PC-3 (cell line): ENCODE measurements at regions not wholly inside any gene's neighbourhood (a gene's known extent, or its start where the extent isn't known, plus 50 kb on each side); places are given as distances from the start of the nearest gene placed in this dataset.

ENCODE experiments used
- ATAC-seq: fragments of 200-7000 bp; cut with Tn5 transposase; 2 replicates; pipeline ENCODE4 v1.9.1; 2020; ENCODE audit warnings: mild to moderate bottlenecking, moderate library complexity
- BruUV-seq: library from RNA; stranded (reverse); fragments of 400-500 nt; replicated peaks from 2 replicates; lab custom pipeline; 2021; lab: Mats Ljungman, UMichigan
- CTCF ChIA-PET: fragments of 300-600 bp; sonication (Branson Sonifier 250); formaldehyde crosslinking; loops from one replicate; lab custom pipeline; 2022; ENCODE audit warnings: antibody characterized with exemption; lab: Charles Lee
- POLR2A ChIA-PET: fragments of 300-600 bp; sonication (Branson Sonifier 250); formaldehyde crosslinking; loops from one replicate; lab custom pipeline; 2022; ENCODE audit warnings: antibody characterized with exemption; ENCODE audit not compliant: unreplicated experiment; lab: Charles Lee
- DNase-seq: peaks from one replicate; pipeline ENCODE4 v3.0.0-alpha.2; 2015
- H2AFZ ChIP-seq: fragments of 300-600 bp; sonication (generic); 2 replicates; pipeline ENCODE4 v1.6.0; 2016; ENCODE audit warnings: antibody characterized with exemption, low read length
- H3F3A ChIP-seq: fragments of 300-600 bp; sonication (generic); one replicate; pipeline ENCODE4 v1.6.0; 2017; ENCODE audit warnings: antibody characterized with exemption, low read length, control low read depth, mild to moderate bottlenecking; ENCODE audit not compliant: unreplicated experiment
- H3K27ac ChIP-seq: fragments of 300-600 bp; sonication (generic); 2 replicates; pipeline ENCODE4 v1.5.1; 2016; ENCODE audit warnings: mild to moderate bottlenecking, low read length
- H3K27me3 ChIP-seq: fragments of 300-600 bp; sonication (generic); 2 replicates; pipeline ENCODE4 v1.6.1; 2016; ENCODE audit warnings: low read length, mixed read lengths
- H3K36me3 ChIP-seq: fragments of 300-600 bp; sonication (generic); 2 replicates; pipeline ENCODE4 v1.6.1; 2016; ENCODE audit warnings: low read depth, mixed run types, low read length, mixed read lengths
- H3K4me1 ChIP-seq: fragments of 300-600 bp; sonication (generic); 2 replicates; pipeline ENCODE4 v1.5.1; 2016; ENCODE audit warnings: low read length; ENCODE audit not compliant: insufficient read depth
- H3K4me2 ChIP-seq: fragments of 300-600 bp; sonication (generic); 2 replicates; pipeline ENCODE4 v1.6.0; 2016; ENCODE audit warnings: low read length
- H3K4me3 ChIP-seq: fragments of 300-600 bp; sonication (generic); 2 replicates; pipeline ENCODE4 v1.5.1; 2016; ENCODE audit warnings: mild to moderate bottlenecking, low read length, mixed read lengths
- H3K79me2 ChIP-seq: fragments of 300-600 bp; sonication (generic); 2 replicates; pipeline ENCODE4 v1.6.1; 2017; ENCODE audit warnings: low read length, mixed read lengths
- H3K9ac ChIP-seq: fragments of 300-600 bp; sonication (generic); 2 replicates; pipeline ENCODE4 v1.6.0; 2016; ENCODE audit warnings: mild to moderate bottlenecking, low read length
- H3K9me2 ChIP-seq: fragments of 300-600 bp; sonication (generic); replicated peaks from 2 replicates; pipeline ENCODE4 v1.6.1; 2016; ENCODE audit warnings: mixed run types, low read length, mixed read lengths
- H3K9me3 ChIP-seq: fragments of 300-600 bp; sonication (generic); 2 replicates; pipeline ENCODE4 v1.6.1; 2016; ENCODE audit warnings: low read length, mixed read lengths
- H4K20me1 ChIP-seq: fragments of 300-600 bp; sonication (generic); 2 replicates; pipeline ENCODE4 v1.6.1; 2016; ENCODE audit warnings: low read length, mixed read lengths
- CTCF ChIP-seq: fragments of 300-600 bp; sonication (generic); conservative IDR thresholded peaks from 2 replicates; pipeline ENCODE4 v1.5.1; 2017; ENCODE audit warnings: antibody characterized with exemption, low read depth, mild to moderate bottlenecking, low read length
- EZH2 ChIP-seq: fragments of 300-600 bp; sonication (generic); IDR thresholded peaks from one replicate; pipeline ENCODE4 v1.6.1; 2017; ENCODE audit warnings: antibody characterized with exemption, mild to moderate bottlenecking, low read length; ENCODE audit not compliant: unreplicated experiment
- EZH2phosphoT487 ChIP-seq: fragments of 300-600 bp; sonication (generic); IDR thresholded peaks from 2 replicates; pipeline ENCODE4 v1.6.1; 2018; ENCODE audit warnings: mild to moderate bottlenecking, antibody characterized with exemption, low read length, borderline replicate concordance
- intact Hi-C: fragments of 100-400 bp; cut with micrococcal nuclease; formaldehyde crosslinking; loops from 2 replicates; pipeline ENCODE4 v1.9.0; 2023

DNA sequence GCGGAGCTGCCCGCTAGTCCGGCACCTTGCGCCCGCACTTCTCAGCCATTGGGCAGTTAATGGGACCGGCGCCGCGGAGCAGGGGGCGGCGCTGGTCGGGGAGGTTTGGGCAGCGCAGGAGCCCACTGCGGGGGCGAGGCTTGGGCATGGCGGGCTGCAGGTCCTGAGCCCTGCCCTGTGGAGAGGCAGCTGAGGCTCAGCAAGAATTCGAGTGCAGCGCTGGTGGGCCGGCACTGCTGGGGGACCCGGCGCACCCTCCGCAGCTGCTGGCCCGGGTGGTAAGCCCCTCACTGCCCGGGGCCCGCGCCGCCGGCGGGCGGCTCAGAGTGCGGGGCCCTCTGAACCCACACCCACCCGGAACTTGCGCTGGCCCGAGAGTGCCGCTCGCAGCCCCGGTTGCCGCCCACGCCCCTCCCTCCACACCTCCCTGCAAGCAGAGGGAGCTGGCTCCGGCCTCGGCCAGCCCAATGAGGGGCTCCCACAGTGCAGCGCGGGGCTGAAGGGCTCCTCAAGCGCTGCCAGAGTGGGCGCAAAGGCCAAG is 835.0 kb downstream of the TBL1XR1 start:
- intact Hi-C loops, result no loop called here
- BruUV-seq, result no TSS peak
- H3K36me3 ChIP-seq, result no peaks in the 10 kb centered on the region
- H3F3A ChIP-seq, result no peaks in the 10 kb centered on the region
- POLR2A ChIA-PET, result no interaction called here
- no peak overlapping the region for H2AFZ ChIP-seq
- H3K9me3 ChIP-seq, result no peaks in the 10 kb centered on the region
- no peaks in the 10 kb centered on the region for H3K79me2 ChIP-seq
- H4K20me1 ChIP-seq, result no peaks in the 10 kb centered on the region
- no peak for TF ChIP-seq EZH2
- no peak for TF ChIP-seq CTCF
- no peak for TF ChIP-seq EZH2phosphoT487
- DNase-seq (no peak), ATAC-seq (no peak)
- CTCF ChIA-PET, result no interaction called here
- no peak overlapping the region for H3K4me3 ChIP-seq
- H3K9me2 ChIP-seq, result no peaks in the 10 kb centered on the region
- H3K27me3 ChIP-seq, result no peaks in the 10 kb centered on the region
- no peak overlapping the region for H3K4me2 ChIP-seq
- no peak overlapping the region for H3K9ac ChIP-seq
- H3K4me1 ChIP-seq, result no peaks in the 10 kb centered on the region
- H3K27ac ChIP-seq, result no peak overlapping the region

- intact Hi-C loops, result no loop called here
- Histone ChIP-seq H3K9me3 (no peaks in the 10 kb centered on the region), H3K79me2 (no peaks in the 10 kb centered on the region), H3K4me3 (no peak overlapping the region), H3K36me3 (no peaks in the 10 kb centered on the region), H3K9me2 (no peaks in the 10 kb centered on the region), H3K4me1 (no peaks in the 10 kb centered on the region), H2AFZ (no peak overlapping the region), H3K9ac (no peak overlapping the region), H3F3A (no peaks in the 10 kb centered on the region), H3K27me3 (no peaks in the 10 kb centered on the region), H3K4me2 (no peak overlapping the region), H3K27ac (no peak overlapping the region), H4K20me1 (no peaks in the 10 kb centered on the region)
- CTCF ChIA-PET, result no interaction called here
- POLR2A ChIA-PET, result no interaction called here
- no peak for ATAC-seq
- BruUV-seq, result no TSS peak
- no peak for TF ChIP-seq EZH2phosphoT487
- TF ChIP-seq CTCF, result peak; percentile 56
- TF ChIP-seq EZH2, result no peak
- no peak for DNase-seq
Measured at GRCh38 chr3:176359211-176359610, 838.1 kb downstream of the TBL1XR1 start.

DNA sequence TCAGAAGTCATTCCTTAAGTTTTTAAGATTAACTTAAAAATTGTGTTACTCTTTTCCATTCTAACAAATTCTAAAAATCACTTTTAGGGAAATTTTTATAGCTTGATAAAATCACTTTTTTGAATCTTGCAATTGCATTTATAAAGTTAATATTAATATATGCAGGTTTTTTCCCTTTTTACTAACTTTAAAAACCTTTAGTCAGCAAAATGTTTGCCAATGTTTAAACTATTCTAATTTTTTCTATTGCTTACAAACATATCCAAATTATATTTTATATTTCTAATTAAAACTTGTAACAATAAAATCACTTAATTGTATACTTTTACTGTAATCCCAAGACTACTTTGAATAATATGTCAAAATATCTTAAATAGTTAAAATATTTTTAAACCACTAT is 839.4 kb downstream of the TBL1XR1 start:
- ChIA-PET CTCF (no interaction called here), POLR2A (no interaction called here)
- BruUV-seq, result no TSS peak
- no peaks in the 10 kb centered on the region for H3K4me1 ChIP-seq
- H3K27me3 ChIP-seq, result no peaks in the 10 kb centered on the region
- H3K9ac ChIP-seq, result no peak overlapping the region
- no peaks in the 10 kb centered on the region for H3K9me3 ChIP-seq
- no peaks in the 10 kb centered on the region for H3K9me2 ChIP-seq
- no peaks in the 10 kb centered on the region for H4K20me1 ChIP-seq
- H3K79me2 ChIP-seq, result no peaks in the 10 kb centered on the region
- no peak overlapping the region for H2AFZ ChIP-seq
- ATAC-seq (no peak), DNase-seq (no peak)
- no peak overlapping the region for H3K27ac ChIP-seq
- H3F3A ChIP-seq, result no peaks in the 10 kb centered on the region
- H3K36me3 ChIP-seq, result no peaks in the 10 kb centered on the region
- H3K4me2 ChIP-seq, result no peak overlapping the region
- no peak overlapping the region for H3K4me3 ChIP-seq
- intact Hi-C loops, result no loop called here
- TF ChIP-seq CTCF (no peak), EZH2phosphoT487 (no peak), EZH2 (no peak)
